HG02623 (cell line): ENCODE measurements at regions not wholly inside any gene's neighbourhood (a gene's known extent, or its start where the extent isn't known, plus 50 kb on each side); places are given as distances from the start of the nearest gene placed in this dataset.

Experiments used
- ATAC-seq: cut with Tn5 transposase; IDR thresholded peaks from one replicate; pipeline ENCODE4 v1.9.1; 2021; ENCODE audit warnings: moderate library complexity; ENCODE audit not compliant: unreplicated experiment

DNA sequence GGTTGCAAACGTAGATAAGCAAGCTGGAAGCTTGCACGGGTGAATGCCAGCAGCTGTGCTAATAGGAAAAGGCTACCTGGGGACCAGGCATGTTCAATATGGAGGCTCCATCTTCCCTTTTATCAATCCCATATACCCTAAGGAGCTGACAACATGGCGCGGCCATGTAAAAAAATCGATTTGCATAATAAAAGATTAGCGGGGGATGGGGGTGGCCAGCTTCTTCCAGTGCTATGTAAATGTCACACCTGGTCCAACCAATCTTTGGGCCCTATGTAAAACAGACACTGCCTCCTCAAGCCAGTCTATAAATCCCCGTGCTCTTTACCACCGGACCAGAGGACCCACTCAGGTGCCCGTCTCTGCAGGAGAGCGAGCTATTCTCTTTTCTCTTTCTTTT is 128.2 kb downstream of the GPAT3 start:
- ATAC-seq, result no peak

DNA sequence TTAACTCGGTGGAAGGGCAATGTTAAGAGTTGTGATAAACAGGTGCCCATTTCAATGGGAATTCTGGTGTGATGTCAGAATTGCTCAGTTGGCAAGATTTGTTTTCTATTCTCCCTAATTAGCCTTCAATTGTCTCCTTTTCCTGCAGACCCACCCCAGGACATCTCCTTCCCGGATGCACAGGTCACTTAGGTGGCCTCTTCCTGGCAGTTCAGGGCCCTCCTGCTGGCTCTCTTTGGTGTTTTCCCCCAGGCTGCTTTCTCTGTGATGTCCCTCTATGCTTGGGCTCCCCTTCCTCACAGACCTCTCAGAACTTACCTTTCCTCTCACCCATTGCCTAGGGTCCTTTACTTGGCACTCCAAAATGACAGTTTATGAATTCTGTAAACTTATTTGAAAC is 126.3 kb downstream of the GPAT3 start:
- no peak for ATAC-seq

- ATAC-seq, result no peak
These were observed 125.5 kb downstream of the GPAT3 start for GRCh38 chr4:83661359-83661758.

DNA sequence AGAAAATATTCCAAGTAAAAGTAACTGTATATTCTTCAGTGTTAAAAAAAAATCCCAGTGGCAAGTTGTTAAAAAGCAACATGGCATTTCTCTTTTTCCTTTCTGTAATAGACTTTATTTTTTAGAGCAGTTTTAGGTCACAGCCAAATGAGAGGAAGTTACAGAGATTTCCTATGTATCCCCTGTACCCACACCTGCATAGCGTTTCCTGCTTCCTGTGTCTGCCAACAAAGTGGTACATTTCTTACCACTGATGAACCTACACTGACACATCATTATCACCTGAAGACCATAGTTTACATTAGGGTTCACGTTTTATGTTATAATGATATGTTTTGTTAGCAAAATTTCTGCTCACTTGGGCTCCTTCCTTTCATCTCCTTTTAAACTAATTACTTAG is 124.7 kb downstream of the GPAT3 start:
- no peak for ATAC-seq

DNA sequence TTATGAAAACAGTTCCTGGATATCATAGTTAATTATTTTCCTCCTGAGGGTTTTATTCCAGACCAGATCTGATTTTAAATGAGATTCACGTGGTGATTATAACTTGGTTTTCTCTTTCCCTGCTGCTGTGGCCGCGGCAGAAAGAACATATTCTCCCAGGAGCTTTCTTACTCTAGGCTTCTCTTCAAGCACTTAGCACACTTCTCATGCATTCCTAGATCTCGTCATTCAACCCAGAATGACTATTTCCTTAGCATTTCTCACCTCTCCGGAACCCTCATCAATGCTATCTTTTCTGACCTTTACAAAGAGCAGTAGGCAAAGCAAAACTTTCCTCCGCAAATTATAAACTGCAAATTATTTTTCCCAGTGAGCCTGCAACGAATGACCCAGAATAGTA is 122.9 kb downstream of the GPAT3 start:
- no peak for ATAC-seq

DNA sequence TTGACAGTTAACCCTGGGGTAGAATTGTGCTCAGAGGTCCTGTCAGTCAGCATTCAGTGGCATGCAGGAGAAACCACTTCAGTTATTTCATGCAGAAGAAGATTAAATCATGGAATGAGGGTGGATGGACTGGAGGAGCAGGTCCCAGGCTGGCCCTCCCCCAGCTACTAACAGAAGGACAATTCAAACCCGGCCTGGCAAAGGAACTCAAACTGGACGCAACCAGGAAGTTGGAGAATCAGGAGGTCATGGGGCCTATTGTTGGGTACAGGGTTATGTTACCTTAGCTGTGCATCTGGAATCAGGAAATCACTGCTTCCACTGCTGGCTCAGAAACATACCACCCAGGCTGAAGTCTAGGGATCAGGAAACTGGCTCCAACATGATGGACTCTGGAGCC is 121.4 kb downstream of the GPAT3 start:
- ATAC-seq, result no peak
